K562 (cell line): ENCODE measurements at regions not wholly inside any gene's neighbourhood (a gene's known extent, or its start where the extent isn't known, plus 50 kb on each side); places are given as distances from the start of the nearest gene placed in this dataset.

Source experiments
- ATAC-seq: fragments of 200-7000 bp; cut with Tn5 transposase; 3 replicates; pipeline ENCODE4 v1.9.1; 2020; ENCODE audit warnings: moderate library complexity
- BruUV-seq: library from RNA; stranded (reverse); fragments of 400-500 nt; replicated peaks from 2 replicates; lab custom pipeline; 2021; lab: Mats Ljungman, UMichigan
- CTCF ChIA-PET: fragments of 300-600 bp; formaldehyde crosslinking; extraction: SDS; loops from one replicate; lab custom pipeline; 2021; ENCODE audit warnings: low intra/inter-chr PET ratio; lab: Yijun Ruan, JAX
- POLR2A ChIA-PET: fragments of 300-600, 350-650 bp; sonication (Branson Sonifier 250); formaldehyde crosslinking; extraction: SDS; loops from one replicate; lab custom pipeline; 2021; ENCODE audit warnings: antibody characterized with exemption, inconsistent platforms; lab: Yijun Ruan, JAX
- DNase-seq, 4 experiments: peaks; one replicate each; pipeline versions ENCODE4 v3.0.0 to v3.0.0-alpha.2; 2011 to 2018; ENCODE audit warnings: low spot score in 3 of 4, mixed read lengths in 3 of 4; ENCODE audit errors: extremely low read depth in 1 of 4
- FAIRE-seq: peaks from 2 replicates; lab custom pipeline; 2011; peaks lifted over from hg19 to GRCh38; lab: Jason Lieb, UNC
- H2AFZ ChIP-seq: 2 replicates; pipeline ENCODE4 v1.6.0; 2011; ENCODE audit warnings: low read depth, low read length, control low read depth, inconsistent platforms
- H3K27ac ChIP-seq: fragments of 200-600 bp; 3 replicates; pipeline ENCODE4 v1.8.0; 2011; ENCODE audit warnings: low read depth, mild to moderate bottlenecking, control low read depth, inconsistent platforms, low read length, moderate library complexity, mixed read lengths; ENCODE audit errors: extremely low read depth
- H3K27me3 ChIP-seq, 2 experiments: fragments of 300-600 bp in 1 of 2; 2 replicates in 1 of 2; 3 replicates in 1 of 2; pipeline versions ENCODE4 v1.6.0 to v1.8.0; 2011; ENCODE audit warnings: inconsistent platforms in 2 of 2, low read length in 2 of 2, mild to moderate bottlenecking in 1 of 2, mixed read lengths in 1 of 2, moderate library complexity in 1 of 2; ENCODE audit not compliant: control insufficient read depth in 2 of 2, insufficient read depth in 2 of 2
- H3K36me3 ChIP-seq: fragments of 300-600 bp; 3 replicates; pipeline ENCODE4 v1.8.0; 2011; ENCODE audit warnings: mild to moderate bottlenecking, low read length, inconsistent platforms; ENCODE audit not compliant: control insufficient read depth, insufficient read depth
- H3K4me1 ChIP-seq, 2 experiments: fragments of 200-600 bp in 1 of 2; replicated peaks in 1 of 2; 2 replicates in 1 of 2; 3 replicates in 1 of 2; pipeline versions ENCODE4 v1.5.1 to v1.8.0; 2011; ENCODE audit warnings: inconsistent platforms in 2 of 2, low read length in 2 of 2, mild to moderate bottlenecking in 1 of 2, mixed read lengths in 1 of 2, moderate library complexity in 1 of 2; ENCODE audit not compliant: control insufficient read depth in 2 of 2, insufficient read depth in 2 of 2
- H3K4me2 ChIP-seq: 2 replicates; pipeline ENCODE4 v1.6.1; 2011; ENCODE audit warnings: low read length, control low read depth, inconsistent platforms, mixed read lengths; ENCODE audit not compliant: insufficient read depth
- H3K4me3 ChIP-seq: fragments of 200-600 bp; sonication (generic), shearing (Covaris generic); 2 replicates; pipeline ENCODE4 v1.5.1; 2016; ENCODE audit warnings: control low read depth, inconsistent platforms
- H3K79me2 ChIP-seq: fragments of 200-600 bp; 3 replicates; pipeline ENCODE4 v1.8.0; 2011; ENCODE audit warnings: low read length, inconsistent platforms; ENCODE audit not compliant: control insufficient read depth, insufficient read depth
- H3K9ac ChIP-seq, 2 experiments: 2 replicates each; pipeline versions ENCODE4 v1.6.0 to v1.6.1; 2011; ENCODE audit warnings: low read depth in 2 of 2, low read length in 2 of 2, control low read depth in 1 of 2, inconsistent platforms in 1 of 2, mild to moderate bottlenecking in 1 of 2, mixed read lengths in 1 of 2; ENCODE audit not compliant: insufficient read depth in 1 of 2
- H3K9me1 ChIP-seq: one replicate; pipeline ENCODE4 v1.6.0; 2011; ENCODE audit warnings: inconsistent platforms, mild to moderate bottlenecking, low read length, moderate library complexity; ENCODE audit not compliant: control insufficient read depth, insufficient read depth
- H3K9me3 ChIP-seq: replicated peaks from 2 replicates; pipeline ENCODE4 v1.5.1; 2011; ENCODE audit warnings: low read depth, low read length, inconsistent platforms; ENCODE audit not compliant: control insufficient read depth, insufficient read depth
- H4K20me1 ChIP-seq: replicated peaks from 2 replicates; pipeline ENCODE4 v1.6.1; 2011; ENCODE audit warnings: low read length, inconsistent platforms, mixed read lengths; ENCODE audit not compliant: control insufficient read depth, insufficient read depth
- ARID1B ChIP-seq: fragments of 450-650 bp; IDR thresholded peaks from 2 replicates; pipeline ENCODE4 v1.6.1; 2016; ENCODE audit warnings: antibody characterized with exemption, mild to moderate bottlenecking, inconsistent platforms
- DDX20 ChIP-seq: fragments of 450-650 bp; IDR thresholded peaks from 2 replicates; pipeline ENCODE4 v1.6.1; 2016; ENCODE audit warnings: missing genetic modification characterization, low read depth, mild to moderate bottlenecking, missing compliant biosample characterization, moderate library complexity
- EWSR1 ChIP-seq: fragments of 450-650 bp; IDR thresholded peaks from 2 replicates; pipeline ENCODE4 v1.6.1; 2018; ENCODE audit warnings: borderline replicate concordance, mild to moderate bottlenecking, low read depth, moderate library complexity; ENCODE audit not compliant: partially characterized antibody
- JUNB ChIP-seq: fragments of 450-650 bp; formaldehyde crosslinking; conservative IDR thresholded peaks from 2 replicates; pipeline ENCODE4 v1.4.0; 2020; ENCODE audit warnings: mild to moderate bottlenecking
- KHSRP ChIP-seq: fragments of 450-650 bp; IDR thresholded peaks from 2 replicates; pipeline ENCODE4 v1.6.1; 2017
- NFE2 ChIP-seq: IDR thresholded peaks from 2 replicates; pipeline ENCODE4 v1.6.1; 2014; ENCODE audit warnings: antibody characterized with exemption, low read depth
- NR4A1 ChIP-seq, 2 experiments: fragments of 250-450 bp in 1 of 2; fragments of 450-650 bp in 1 of 2; sonication (Bioruptor Pico) in 1 of 2; IDR thresholded peaks; 2 replicates each; pipeline versions ENCODE4 v1.4.0 to v1.6.1; 2016 to 2020; ENCODE audit warnings: mild to moderate bottlenecking in 2 of 2, missing compliant biosample characterization in 1 of 2, missing genetic modification characterization in 1 of 2, moderate library complexity in 1 of 2
- RBM34 ChIP-seq: fragments of 200-400 bp; formaldehyde crosslinking; IDR thresholded peaks from 2 replicates; pipeline ENCODE4 v1.6.1; 2018; ENCODE audit warnings: low read length, borderline replicate concordance; ENCODE audit not compliant: insufficient read depth
- SMARCC2 ChIP-seq: fragments of 450-650 bp; IDR thresholded peaks from 2 replicates; pipeline ENCODE4 v1.6.1; 2017; ENCODE audit warnings: antibody characterized with exemption, moderate library complexity, mild to moderate bottlenecking, low read depth
- TEAD2 ChIP-seq: fragments of 450-650 bp; IDR thresholded peaks from 2 replicates; pipeline ENCODE4 v1.6.1; 2016; ENCODE audit warnings: missing genetic modification characterization, control low read depth, missing compliant biosample characterization
- U2AF2 ChIP-seq: fragments of 200-400 bp; formaldehyde crosslinking; optimal IDR thresholded peaks from 2 replicates; pipeline ENCODE3; 2017; ENCODE audit warnings: low read depth, mild to moderate bottlenecking, low read length
- ZFP36 ChIP-seq: fragments of 150-350 bp; IDR thresholded peaks from 2 replicates; pipeline ENCODE4 v1.6.1; 2018; ENCODE audit warnings: low read length, low read depth; ENCODE audit not compliant: partially characterized antibody
- ZNF143 ChIP-seq: sonication (generic); formaldehyde crosslinking; IDR thresholded peaks from 2 replicates; pipeline ENCODE4 v1.9.0; 2022; ENCODE audit warnings: mild to moderate bottlenecking, missing genetic modification reagents
- ZNF316 ChIP-seq: fragments of 450-650 bp; IDR thresholded peaks from 2 replicates; pipeline ENCODE4 v1.6.1; 2016
- ZNF41 ChIP-seq: fragments of 250-450 bp; sonication (Bioruptor Pico); conservative IDR thresholded peaks from 2 replicates; pipeline ENCODE4 v1.4.0; 2020; ENCODE audit warnings: mild to moderate bottlenecking
- ZNF589 ChIP-seq: fragments of 200-800 bp; sonication (Bioruptor generic); IDR thresholded peaks from 2 replicates; pipeline ENCODE4 v1.6.1; 2016; ENCODE audit warnings: low read depth, missing genetic modification characterization, missing compliant biosample characterization
- ZNF717 ChIP-seq: fragments of 250-450 bp; sonication (Bioruptor Pico); IDR thresholded peaks from 2 replicates; pipeline ENCODE4 v1.5.0; 2021
- WGBS: fragments of 100-300 bp; shearing (Covaris generic); methylation state at CpG from one replicate; pipeline ENCODE4 v1.1.6; 2016; ENCODE audit warnings: low coverage, mixed read lengths; ENCODE audit not compliant: insufficient coverage; ENCODE audit errors: missing lambda C conversion rate; 5-methylcytosine and 5-hydroxymethylcytosine counted together
- in situ Hi-C: fragments of 300-500 bp; cut with MboI; formaldehyde crosslinking; loops from 4 replicates; pipeline ENCODE4 v1.15.0; 2018; ENCODE audit warnings: inconsistent platforms, mixed read lengths
- intact Hi-C: fragments of 100-400 bp; cut with micrococcal nuclease; formaldehyde crosslinking; loops from 2 replicates; pipeline ENCODE4 v1.14.2; 2022
- TF ChIP-seq, protein P1 (sequence below): fragments of 150-350 bp; conservative IDR thresholded peaks from 2 replicates; pipeline ENCODE4 v1.6.1; 2014; ENCODE audit warnings: low read length
- TF ChIP-seq, protein P2 (sequence below): fragments of 450-650 bp; IDR thresholded peaks from 2 replicates; pipeline ENCODE4 v1.6.1; 2016; ENCODE audit warnings: low read depth, mild to moderate bottlenecking, moderate library complexity

DNA sequence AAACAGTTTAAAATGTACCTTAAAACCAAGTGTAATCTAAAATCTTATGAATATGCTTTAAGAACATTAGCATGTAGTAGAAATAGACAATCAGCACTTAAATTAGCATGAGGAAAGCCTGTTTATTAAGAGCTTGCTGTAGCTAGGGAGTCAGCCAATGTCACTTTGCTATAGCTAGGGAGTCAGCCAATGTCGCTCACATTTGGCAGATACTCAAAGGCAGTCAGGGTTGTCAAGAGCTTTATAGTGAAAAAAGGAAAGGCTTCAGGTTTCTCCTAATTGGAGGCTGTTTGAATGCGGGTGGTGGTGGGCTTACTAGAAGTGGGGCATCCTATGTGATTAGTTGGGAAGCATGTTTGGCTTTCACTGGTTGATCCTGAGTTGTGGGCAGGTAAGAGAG is 226.2 kb upstream of the DGKB start:
- FAIRE-seq (no peak), DNase-seq (no peak), ATAC-seq (no peak)
- Histone ChIP-seq H2AFZ (no peak overlapping the region), H3K79me2 (no peaks in the 10 kb centered on the region), H3K36me3 (no peaks in the 10 kb centered on the region), H3K9me1 (no peaks in the 10 kb centered on the region), H3K27me3 (no peaks in the 10 kb centered on the region), H4K20me1 (no peaks in the 10 kb centered on the region), H3K9me3 (no peaks in the 10 kb centered on the region; the same call in 1 of the 2 replicates), H3K9ac (no peak overlapping the region), H3K4me3 (no peak overlapping the region), H3K27ac (no peak overlapping the region), H3K4me2 (no peak overlapping the region)
- in situ Hi-C loops (no loop called here), intact Hi-C loops (no loop called here)
- CTCF ChIA-PET = no interaction called here
- WGBS = 0% methylated on average over 2 of the region's 2 CpGs
- no TSS peak for BruUV-seq
- TF ChIP-seq, protein P1, sequence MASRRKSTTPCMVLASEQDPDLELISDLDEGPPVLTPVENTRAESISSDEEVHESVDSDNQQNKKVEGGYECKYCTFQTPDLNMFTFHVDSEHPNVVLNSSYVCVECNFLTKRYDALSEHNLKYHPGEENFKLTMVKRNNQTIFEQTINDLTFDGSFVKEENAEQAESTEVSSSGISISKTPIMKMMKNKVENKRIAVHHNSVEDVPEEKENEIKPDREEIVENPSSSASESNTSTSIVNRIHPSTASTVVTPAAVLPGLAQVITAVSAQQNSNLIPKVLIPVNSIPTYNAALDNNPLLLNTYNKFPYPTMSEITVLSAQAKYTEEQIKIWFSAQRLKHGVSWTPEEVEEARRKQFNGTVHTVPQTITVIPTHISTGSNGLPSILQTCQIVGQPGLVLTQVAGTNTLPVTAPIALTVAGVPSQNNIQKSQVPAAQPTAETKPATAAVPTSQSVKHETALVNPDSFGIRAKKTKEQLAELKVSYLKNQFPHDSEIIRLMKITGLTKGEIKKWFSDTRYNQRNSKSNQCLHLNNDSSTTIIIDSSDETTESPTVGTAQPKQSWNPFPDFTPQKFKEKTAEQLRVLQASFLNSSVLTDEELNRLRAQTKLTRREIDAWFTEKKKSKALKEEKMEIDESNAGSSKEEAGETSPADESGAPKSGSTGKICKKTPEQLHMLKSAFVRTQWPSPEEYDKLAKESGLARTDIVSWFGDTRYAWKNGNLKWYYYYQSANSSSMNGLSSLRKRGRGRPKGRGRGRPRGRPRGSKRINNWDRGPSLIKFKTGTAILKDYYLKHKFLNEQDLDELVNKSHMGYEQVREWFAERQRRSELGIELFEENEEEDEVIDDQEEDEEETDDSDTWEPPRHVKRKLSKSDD = no peak
- no peak for TF ChIP-seq ZFP36
- TF ChIP-seq, protein P2, sequence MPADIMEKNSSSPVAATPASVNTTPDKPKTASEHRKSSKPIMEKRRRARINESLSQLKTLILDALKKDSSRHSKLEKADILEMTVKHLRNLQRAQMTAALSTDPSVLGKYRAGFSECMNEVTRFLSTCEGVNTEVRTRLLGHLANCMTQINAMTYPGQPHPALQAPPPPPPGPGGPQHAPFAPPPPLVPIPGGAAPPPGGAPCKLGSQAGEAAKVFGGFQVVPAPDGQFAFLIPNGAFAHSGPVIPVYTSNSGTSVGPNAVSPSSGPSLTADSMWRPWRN = no peak
- no peak for TF ChIP-seq ZNF143 (CRISPR knock-in tag)
- TF ChIP-seq ZNF316 = no peak
- no peak for TF ChIP-seq KHSRP
- no peak for TF ChIP-seq NFE2
- no peak for TF ChIP-seq ZNF41
- no peak for TF ChIP-seq RBM34
- TF ChIP-seq SMARCC2 = no peak
- no peak for TF ChIP-seq ZNF589 (CRISPR knock-in tag)
- TF ChIP-seq TEAD2 = no peak
- TF ChIP-seq U2AF2 = no peak
- no peak for TF ChIP-seq DDX20
- TF ChIP-seq ZNF717 (CRISPR knock-in tag) = no peak
- TF ChIP-seq EWSR1 = no peak
- TF ChIP-seq NR4A1 (CRISPR knock-in tag; IDR thresholded peaks at IDR 0.05) = no peak
- TF ChIP-seq NR4A1 (tag; IDR thresholded peaks at IDR 0.05) = no peak
- no peak for TF ChIP-seq JUNB
- no peak for TF ChIP-seq ARID1B
- TF ChIP-seq, all 486 proteins: peak for 0
- H3K4me1 ChIP-seq = no peaks in the 10 kb centered on the region
- POLR2A ChIA-PET = no interaction called here
